ENCODE measurements at regions not wholly inside any gene's neighbourhood (a gene's known extent, or its start where the extent isn't known, plus 50 kb on each side); places are given as distances from the start of the nearest gene placed in this dataset.

GRCh38 chr2:120910164-120910563 is 174.5 kb downstream of the GLI2 start:
- no peak overlapping the region for H3K27ac ChIP-seq
- TF ChIP-seq CTCF (conservative IDR thresholded peaks at IDR 0.05) (no peak), ZFX (IDR thresholded peaks at IDR 0.05) (no peak)

DNA sequence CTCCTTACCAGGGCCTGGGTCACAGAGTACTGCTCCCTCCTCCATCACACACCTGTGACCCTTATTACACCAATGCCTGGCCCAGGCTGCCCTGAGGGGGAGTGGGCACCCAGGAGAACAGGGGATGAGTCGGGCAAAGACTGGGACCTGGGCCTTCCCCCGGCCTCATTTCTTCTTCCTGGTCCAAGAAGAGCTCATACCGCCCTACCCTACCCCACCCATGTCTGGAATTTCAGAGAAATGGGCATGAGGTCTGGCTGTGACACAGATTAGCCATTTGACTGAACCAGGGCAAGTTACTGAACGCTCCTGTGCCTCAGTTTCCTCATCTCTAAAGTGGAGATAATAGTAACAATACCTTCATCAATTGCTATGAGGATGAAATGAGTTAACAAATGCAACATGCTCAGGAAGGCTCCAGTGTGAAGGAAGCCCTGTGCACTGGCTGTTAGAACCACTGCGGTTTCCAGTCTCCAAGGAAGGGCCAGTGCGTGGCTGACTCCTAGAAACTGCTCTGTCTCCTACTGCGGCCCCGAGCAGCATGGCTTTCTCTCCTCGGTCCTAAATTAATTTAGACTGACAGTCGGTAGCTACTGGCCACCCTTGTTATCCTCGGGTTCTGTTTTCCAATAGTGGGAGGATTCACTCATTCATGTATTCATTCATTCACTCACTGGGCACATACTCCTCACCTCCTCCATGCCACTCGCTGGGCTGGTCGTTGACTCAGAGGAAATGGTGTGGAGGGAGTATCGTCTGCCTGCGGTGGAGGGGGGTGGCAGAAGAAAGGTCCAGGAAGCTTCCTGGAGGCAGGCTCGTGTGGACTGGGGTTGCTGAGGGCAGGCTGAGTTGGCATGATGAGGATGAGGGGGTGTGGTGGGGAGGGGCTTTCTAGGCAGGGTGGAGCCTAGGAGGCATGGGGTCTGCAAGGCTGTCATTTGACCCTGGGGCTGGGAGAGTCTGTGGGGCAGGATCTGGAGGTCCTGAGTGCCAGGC is 175.6 kb downstream of the GLI2 start:
- TF ChIP-seq ZFX (IDR thresholded peaks at IDR 0.05) (no peak), CTCF (conservative IDR thresholded peaks at IDR 0.05) (no peak)
- H3K27ac ChIP-seq: no peak overlapping the region

DNA sequence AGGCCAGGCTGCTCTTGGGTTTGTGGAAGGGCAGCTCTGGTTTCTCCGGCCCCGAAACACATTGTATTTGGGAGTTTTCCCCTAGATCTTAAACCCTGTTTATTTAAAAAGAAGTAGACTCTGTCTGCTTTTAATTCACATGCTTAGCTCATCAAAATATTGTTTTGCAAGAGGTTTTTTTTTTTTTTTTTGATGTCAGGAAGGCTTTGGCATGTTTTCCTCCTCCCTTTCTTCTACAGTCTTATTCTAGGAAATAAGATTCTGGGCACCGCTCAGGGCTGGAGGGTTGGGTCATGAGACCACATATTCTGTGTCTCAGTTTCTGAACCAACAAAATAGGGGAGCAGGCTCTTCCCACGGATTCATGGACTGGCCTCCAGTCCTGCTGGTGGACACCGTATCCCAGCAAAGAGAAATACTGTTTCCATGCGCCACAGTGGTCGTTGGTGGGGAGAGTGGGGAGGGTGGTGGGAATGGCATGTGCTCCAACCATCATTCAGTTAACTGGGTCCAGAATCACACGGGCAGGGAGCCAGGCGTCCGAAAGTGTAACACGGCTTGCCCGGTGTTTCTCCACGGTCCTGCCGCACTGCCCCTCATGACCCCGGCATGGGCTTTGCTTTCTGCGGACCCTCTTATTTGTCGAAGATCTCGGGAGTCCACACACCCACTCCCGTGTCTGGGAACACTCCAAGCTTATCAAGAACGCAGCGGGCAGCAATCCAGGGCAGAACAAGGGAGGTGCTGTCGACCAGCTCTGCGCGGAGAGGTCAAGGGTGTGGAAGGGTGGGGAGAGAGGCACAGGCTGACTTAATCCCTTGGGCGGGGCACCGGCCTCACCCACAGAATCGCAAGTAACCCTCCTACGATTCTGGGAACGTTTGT is 176.7 kb downstream of the GLI2 start:
- H3K27ac ChIP-seq: no peak overlapping the region
- TF ChIP-seq CTCF (conservative IDR thresholded peaks at IDR 0.05): no peak
- TF ChIP-seq ZFX (IDR thresholded peaks at IDR 0.05): no peak

GRCh38 chr2:120913972-120914838 is 178.5 kb downstream of the GLI2 start:
- no peak overlapping the region for H3K27ac ChIP-seq
- TF ChIP-seq CTCF (conservative IDR thresholded peaks at IDR 0.05): no peak
- no peak for TF ChIP-seq ZFX (IDR thresholded peaks at IDR 0.05)

DNA sequence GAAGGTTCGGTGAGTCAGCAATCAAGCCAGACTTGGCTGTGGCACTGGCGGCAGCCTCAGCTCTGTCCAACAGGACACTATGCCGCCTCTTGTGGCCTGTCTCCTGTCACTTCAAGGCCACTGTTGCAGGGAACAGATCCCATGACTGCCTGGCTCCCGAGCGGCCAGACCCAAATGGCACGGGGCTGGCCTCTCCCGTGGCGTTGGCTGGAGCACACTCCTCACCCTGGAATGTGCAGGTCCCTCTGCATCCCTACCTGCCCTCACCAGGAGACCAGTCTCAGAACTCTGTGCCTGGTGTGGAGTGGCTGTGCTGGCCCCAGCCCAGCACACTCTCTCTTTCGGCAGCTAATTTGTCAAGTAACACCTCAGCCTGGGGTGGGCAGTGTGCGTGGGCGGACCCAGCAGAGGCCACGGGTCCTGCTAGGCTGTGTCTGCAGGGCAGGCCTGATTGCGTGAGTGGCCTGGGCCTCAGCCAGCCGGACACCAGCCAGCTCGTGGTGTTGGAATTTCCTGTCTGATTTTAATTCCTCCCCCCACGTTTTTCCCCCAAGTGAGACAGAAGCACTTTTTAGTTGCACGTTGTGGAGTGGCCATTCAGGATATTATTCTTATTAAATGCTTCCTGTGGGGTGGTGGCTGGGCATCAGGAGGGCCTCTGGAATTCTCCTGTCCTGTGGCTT is 179.3 kb downstream of the GLI2 start:
- no peak overlapping the region for H3K27ac ChIP-seq
- TF ChIP-seq CTCF (conservative IDR thresholded peaks at IDR 0.05) (no peak), ZFX (IDR thresholded peaks at IDR 0.05) (no peak)

GRCh38 chr2:120915670-120916069 is 180.0 kb downstream of the GLI2 start:
- H3K27ac ChIP-seq: no peak overlapping the region
- TF ChIP-seq ZFX (IDR thresholded peaks at IDR 0.05) (no peak), CTCF (conservative IDR thresholded peaks at IDR 0.05) (no peak)

Data from C4-2B (cell line).